ENCODE measurements at regions not wholly inside any gene's neighbourhood (a gene's known extent, or its start where the extent isn't known, plus 50 kb on each side); places are given as distances from the start of the nearest gene placed in this dataset.

DNA sequence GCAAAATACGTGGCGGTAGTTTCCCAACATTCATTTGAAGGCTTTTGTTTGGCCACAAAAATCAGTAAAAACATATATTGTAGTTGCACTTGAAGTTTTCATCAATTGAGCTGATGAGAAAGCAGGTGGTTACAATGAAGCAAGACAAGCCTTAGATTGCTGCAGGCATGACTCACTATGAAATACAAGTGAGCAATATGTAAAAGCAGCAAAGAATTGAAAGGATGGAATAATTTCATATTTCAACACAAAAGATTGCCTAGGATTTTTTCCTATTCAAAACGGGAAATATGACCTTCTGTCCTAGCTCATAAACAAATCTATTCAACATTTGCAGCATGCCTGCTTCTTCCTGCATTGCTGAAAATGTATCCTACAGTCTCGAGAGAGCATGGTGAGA, 190.9 kb upstream of the BANK1 start:
- TF ChIP-seq, protein P1, sequence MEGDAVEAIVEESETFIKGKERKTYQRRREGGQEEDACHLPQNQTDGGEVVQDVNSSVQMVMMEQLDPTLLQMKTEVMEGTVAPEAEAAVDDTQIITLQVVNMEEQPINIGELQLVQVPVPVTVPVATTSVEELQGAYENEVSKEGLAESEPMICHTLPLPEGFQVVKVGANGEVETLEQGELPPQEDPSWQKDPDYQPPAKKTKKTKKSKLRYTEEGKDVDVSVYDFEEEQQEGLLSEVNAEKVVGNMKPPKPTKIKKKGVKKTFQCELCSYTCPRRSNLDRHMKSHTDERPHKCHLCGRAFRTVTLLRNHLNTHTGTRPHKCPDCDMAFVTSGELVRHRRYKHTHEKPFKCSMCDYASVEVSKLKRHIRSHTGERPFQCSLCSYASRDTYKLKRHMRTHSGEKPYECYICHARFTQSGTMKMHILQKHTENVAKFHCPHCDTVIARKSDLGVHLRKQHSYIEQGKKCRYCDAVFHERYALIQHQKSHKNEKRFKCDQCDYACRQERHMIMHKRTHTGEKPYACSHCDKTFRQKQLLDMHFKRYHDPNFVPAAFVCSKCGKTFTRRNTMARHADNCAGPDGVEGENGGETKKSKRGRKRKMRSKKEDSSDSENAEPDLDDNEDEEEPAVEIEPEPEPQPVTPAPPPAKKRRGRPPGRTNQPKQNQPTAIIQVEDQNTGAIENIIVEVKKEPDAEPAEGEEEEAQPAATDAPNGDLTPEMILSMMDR (IDR thresholded peaks at IDR 0.05): no peak
- no peak for TF ChIP-seq SIN3A (IDR thresholded peaks at IDR 0.05; ENCODE audit: borderline replicate concordance, insufficient read depth, low read depth, low read length)
- no peak for TF ChIP-seq POLR2AphosphoS5 (IDR thresholded peaks at IDR 0.05; ENCODE audit: low read depth, low read length)
- TF ChIP-seq, protein P2, sequence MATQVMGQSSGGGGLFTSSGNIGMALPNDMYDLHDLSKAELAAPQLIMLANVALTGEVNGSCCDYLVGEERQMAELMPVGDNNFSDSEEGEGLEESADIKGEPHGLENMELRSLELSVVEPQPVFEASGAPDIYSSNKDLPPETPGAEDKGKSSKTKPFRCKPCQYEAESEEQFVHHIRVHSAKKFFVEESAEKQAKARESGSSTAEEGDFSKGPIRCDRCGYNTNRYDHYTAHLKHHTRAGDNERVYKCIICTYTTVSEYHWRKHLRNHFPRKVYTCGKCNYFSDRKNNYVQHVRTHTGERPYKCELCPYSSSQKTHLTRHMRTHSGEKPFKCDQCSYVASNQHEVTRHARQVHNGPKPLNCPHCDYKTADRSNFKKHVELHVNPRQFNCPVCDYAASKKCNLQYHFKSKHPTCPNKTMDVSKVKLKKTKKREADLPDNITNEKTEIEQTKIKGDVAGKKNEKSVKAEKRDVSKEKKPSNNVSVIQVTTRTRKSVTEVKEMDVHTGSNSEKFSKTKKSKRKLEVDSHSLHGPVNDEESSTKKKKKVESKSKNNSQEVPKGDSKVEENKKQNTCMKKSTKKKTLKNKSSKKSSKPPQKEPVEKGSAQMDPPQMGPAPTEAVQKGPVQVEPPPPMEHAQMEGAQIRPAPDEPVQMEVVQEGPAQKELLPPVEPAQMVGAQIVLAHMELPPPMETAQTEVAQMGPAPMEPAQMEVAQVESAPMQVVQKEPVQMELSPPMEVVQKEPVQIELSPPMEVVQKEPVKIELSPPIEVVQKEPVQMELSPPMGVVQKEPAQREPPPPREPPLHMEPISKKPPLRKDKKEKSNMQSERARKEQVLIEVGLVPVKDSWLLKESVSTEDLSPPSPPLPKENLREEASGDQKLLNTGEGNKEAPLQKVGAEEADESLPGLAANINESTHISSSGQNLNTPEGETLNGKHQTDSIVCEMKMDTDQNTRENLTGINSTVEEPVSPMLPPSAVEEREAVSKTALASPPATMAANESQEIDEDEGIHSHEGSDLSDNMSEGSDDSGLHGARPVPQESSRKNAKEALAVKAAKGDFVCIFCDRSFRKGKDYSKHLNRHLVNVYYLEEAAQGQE (IDR thresholded peaks at IDR 0.05; ENCODE audit: insufficient read depth in 1 of 2, low read depth in 2 of 2, low read length in 1 of 2): no peak
